ENCODE measurements at regions not wholly inside any gene's neighbourhood (a gene's known extent, or its start where the extent isn't known, plus 50 kb on each side); places are given as distances from the start of the nearest gene placed in this dataset.

DNA sequence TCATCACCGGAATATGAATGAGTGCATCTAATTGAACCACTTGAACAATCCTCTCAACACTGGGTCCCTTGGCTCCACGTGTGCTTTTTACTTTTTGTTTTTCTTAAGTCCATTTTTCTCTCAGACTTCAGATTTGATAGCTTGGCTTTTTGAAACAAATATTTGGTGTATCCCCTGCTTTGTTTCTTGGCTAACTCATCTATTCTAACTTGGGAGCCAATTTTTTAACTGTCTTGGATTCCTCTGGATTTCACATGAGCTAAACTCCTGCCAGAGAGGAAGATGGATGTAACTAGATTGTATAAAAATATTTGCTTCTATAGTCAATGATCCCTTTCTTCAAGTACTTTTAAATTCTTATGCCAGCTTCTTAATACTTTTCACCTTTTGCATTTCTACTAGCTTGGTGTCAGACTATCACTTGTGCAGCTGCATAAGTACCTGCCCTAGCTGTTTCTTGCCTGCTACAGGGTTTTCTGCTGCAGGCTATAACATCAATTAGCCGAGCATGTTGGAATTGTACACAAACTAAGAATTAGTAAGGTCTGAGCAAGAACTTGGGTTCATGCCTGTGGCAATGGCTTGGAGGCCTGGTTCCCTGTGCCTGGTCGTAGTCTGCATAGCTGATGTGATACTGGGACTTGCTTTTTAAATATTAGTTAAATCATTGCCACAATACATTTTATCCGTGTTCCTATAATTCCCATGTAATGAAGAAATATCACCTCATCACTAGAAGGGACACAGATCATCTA, 281.5 kb downstream of the EN1 start:
- no peak for DNase-seq (ENCODE audit: low read depth in 2 of 2)

DNA sequence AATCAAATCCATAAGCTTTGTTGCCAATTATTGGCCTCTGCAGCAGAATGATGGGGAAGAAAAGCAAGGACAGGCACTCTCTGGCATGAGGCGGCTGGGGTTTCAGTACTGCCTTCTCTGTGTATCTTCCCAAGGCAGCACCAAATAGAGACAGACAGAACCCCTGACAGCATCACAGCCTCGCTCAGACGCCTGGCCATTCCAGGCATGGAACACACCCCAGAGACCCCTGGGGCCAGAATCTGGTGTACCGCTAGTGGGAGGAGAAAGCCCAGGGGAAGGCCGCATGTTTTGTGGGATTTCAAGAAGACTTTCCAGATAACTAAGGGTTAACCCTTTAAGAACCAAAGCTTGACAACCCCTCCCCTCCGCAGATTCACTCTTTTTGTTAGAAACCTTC, 282.1 kb downstream of the EN1 start:
- no peak for DNase-seq (ENCODE audit: low read depth in 2 of 2)

DNA sequence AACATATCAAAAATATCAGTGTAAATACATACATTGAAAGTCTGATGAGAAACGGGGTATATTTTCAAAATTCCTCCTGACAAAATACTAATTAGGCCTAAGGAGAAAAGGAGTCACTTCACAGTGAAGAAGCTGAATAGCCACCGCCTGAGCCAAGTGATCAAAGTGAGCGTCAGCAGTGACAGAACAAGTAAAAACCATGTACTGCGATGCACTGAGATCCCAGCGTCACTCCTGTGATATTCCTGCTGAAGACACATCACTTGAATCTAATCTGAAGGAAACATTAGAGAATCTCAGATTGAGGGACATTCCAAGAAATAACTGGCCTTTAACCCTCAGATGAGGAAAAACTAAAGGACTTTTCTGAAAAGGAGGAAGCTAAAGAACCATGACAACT, 285.3 kb downstream of the EN1 start:
- DNase-seq (ENCODE audit: low read depth in 2 of 2), result no peak

DNA sequence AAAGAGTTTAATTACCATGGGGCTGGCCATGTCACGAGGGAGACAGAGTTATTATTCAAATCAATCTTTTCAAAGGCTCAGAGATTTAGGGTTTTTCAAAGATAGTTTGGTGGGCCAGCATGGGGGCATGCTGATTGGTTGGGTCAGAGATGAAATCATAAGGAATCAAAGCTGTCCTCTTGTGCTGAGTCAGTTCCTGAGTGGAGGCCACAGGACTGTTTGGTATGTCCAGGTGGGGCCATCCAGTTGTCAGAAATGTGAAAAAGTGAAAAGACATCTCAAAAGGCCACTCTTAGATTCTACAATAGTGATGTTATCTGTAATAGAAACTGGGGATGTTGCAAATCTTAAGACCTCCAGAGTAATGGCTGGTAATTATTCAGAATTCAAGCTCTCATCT, 288.6 kb downstream of the EN1 start:
- DNase-seq (ENCODE audit: low read depth in 2 of 2), result no peak

DNA sequence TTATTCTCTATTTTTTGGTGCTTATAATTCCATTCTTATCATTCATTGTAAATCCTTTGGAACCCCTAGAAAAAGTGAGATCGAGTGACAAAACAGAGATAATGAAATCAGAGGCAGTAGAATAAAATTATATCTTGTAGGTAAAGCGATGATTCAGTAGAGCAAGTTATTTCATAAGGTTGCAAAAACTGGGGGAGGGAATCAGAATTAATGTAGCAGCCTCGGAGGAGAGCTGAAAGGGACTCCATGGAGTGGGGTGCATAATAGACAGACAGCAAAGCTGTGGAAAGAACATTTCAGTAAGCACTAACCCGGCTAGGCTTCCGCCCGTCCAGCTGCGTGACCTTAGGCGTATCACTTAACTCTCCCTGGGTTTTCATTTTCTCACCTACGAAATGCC, 289.7 kb downstream of the EN1 start:
- no peak for DNase-seq (ENCODE audit: low read depth in 2 of 2)

DNA sequence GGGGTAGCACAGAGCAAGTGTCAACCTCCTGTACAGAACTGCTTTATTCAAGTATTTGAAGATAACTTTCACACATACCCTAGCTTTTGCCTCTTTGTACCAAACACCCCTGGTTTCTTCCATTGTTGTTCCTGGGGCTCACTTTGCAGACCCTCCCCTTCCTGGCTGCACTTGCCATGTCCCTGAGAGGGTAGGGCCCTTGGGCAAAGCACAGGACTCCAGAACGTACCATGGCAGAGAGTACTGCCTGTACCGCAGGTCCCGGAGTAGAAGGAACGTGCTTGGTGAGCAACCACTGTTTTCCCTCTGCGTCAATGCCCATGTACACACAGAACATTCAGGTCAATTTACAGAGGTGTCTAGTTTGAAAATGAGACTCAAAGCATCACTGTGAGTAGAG, 290.4 kb downstream of the EN1 start:
- DNase-seq (ENCODE audit: low read depth in 2 of 2), result no peak

DNA sequence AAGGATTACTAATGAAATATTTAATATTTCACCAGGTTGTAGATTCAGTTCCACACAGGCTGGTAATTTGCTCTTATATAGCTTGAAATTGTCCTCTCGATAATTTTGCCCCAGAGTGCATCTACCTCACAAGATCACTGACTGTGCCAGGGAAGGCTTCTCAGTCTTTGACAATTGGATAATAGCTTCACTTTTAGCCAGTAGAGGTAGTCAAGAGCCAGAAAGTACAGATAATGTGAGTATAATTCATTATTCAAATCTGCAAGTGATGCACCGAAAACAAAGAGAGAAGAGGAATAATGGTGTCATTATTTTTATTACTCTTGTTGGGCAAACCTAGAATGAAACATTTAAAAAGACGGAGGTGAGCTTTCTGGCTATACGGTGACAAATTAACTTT, 292.8 kb downstream of the EN1 start:
- DNase-seq (ENCODE audit: low read depth in 2 of 2), result no peak

DNA sequence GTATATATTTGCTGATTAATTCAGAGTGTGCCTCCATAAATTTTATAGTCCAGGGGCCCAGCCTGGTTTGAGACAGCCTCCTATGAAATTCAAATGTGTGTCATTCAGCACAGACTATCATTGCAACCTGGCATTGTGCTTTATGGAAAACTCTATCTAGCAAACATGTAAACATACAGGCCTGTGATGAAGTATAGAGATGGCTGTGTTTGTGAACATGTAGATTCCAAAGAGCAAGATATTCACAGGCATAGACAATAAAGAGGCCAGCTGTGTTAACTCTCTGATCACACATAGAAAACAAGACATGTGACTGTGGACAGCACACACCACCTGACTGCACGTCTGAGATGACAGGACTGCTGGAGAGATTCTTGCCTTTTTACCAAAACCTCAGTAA, 297.9 kb downstream of the EN1 start:
- no peak for DNase-seq (ENCODE audit: low read depth in 2 of 2)

DNA sequence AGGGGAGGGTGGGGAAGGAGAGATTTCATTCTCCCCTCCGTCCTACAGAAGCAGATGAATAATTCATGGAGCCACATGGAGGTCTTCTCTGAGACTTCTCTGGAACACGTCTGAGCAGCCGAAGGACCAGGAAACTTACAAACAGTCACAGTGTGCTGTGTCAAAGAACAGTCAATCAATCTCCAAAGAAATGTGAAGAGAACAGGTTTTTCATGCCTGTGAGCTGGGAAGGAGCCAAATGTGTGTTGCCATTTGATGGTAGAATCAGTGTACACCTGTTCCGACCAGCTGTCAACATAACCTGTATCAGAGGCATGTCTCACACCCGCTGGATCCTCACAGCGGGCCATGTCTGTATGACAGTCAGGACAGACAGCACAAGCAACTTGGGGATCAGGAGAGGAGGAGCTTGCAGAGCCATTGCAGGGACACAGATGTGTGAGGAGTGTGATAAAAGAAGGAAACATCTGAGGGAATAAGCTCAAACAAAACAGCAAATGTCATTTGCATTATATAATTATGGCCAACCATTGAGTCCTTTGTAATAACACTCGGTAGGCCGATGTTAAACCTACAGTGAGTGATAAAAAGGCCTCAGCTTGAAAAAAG, 298.5 kb downstream of the EN1 start:
- no peak for DNase-seq (ENCODE audit: low read depth in 2 of 2)

DNA sequence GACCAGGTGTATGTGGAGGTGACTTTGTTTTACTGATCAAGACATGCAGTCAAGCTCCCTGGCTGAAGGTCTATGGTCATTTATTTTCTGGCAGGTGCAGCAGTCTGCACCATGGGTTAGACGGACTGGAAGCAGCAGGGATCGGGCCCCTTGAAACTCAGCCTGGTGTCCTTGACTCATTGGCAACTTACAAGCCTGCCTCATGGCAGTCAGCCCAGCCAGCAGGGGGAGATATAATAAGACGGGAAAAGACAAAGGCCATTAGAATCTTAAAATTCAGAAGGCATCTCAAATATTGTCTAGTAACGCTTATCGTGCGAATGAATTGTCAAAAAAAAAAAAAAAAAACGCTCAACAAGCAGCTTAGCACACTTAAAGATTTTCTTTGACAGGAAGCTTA, 308.2 kb downstream of the EN1 start:
- no peak for DNase-seq (ENCODE audit: low read depth in 2 of 2)

DNA sequence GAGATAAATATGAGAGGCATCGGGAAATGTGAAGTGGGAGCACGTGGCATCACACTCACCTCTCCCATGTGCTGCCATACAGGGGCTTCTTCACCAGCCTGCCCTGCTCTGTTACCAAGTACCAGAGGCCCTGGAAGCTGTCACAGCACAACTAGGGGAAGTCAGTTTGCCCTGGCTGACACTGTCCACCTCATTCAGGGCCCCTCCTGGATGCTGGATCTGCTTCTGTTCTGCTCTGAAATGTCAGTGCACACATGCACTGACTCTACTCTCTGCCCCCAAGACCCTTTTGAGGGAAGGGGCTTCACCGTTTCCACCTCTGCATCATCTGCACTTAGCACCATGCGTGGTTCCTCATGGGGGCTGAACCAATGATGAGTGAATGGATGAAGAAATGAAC, 311.1 kb downstream of the EN1 start:
- no peak for DNase-seq (ENCODE audit: low read depth in 2 of 2)

DNA sequence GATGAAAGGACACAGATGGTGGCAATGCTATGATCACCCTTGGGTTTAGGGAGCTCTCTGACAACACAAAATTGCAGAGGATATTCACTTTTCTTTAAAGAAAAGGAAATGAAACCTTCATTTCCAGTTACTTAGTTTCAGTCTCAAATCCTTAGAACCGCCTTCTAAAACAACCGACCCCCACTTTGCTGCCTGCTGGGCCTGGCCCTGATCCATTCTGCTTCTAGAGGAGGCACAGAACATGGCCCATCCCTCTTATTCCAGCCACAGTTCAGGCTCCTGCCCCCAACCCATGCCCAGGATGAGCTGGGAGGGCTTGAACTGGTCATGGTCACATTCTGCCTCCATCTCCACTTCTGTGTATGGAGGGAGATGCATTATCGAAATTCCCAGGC, 311.6 kb downstream of the EN1 start:
- no peak for DNase-seq (ENCODE audit: low read depth in 2 of 2)

DNA sequence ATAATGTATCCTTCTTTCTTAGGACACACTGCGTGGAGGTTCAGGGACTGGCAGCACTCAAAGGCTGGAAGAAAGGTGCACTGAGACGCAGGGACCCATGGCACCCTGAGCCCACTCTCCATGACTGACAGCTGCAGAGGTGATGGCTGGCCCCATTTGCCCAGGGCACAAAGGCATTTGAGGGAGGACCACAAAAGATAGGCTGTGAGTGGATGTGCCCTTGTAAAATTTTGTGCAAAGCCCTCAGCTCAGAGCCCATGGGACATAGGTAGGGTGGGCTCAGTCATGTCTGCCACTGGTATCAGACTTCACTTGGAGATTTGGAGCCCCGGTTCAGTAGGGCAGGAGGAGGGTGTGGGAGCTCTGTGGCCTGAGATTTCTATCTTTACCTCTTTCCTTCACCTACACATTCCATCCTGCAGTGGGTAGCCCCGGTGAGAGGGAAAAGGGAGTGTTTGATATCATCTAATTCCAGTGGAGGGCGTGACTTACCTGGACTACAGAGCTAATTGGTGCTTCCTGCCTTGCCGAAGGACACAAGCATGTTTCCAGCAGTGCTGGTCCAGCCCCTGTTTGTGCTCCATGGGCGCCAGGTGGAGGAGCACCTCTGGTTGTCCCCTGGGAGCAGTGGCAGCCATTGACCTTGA, 312.2 kb downstream of the EN1 start:
- DNase-seq (ENCODE audit: low read depth in 2 of 2), result no peak

DNA sequence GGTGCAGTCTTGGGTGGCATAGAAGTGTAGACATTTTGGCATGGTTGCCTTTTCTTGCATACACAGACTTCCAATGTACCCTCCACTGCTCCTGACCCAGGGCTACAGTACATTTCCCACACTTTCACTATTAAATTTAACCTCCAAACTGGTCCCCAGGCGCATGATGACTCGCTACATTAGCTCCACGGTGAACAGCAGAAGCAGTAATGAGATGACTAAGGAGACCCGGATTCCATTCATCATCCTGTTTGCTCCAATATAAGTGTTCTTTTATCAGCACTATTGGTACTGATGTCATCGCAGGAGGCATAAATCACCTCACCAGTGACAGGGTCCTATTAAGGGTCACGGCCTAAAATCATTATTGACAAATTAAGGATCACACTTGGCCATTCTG, 316.5 kb downstream of the EN1 start:
- DNase-seq (ENCODE audit: low read depth in 2 of 2), result no peak

DNA sequence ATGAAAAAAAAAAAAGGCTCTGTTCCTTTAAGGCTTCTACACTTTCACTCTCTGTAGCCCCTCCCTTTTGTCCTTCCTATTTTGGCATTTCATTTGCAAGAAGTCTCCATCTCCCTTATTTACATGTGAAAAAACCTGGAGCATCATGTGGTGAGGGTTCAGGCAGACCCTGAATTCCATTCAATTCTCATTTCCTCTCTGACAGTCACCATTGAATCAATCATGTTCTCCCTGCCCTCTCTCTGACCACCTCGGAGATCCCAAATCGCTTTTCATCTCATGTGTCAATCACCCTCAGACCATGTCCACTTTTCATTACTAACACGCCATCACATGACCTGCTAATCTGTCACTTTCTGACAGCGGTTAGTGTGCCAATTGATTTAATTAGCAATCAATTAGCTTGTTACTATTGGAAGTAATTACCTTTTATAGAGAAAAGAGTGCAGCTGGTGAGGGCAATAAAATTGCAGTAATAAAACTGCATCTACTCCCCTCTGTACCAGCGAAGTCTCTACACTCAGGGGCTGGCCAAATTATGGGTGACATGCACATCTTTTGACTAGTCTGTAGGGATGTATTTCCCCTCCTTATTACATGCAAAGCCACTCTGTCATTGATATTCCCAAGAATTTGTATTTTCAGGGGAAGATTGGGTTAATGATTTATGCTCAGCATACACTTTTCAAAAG, 317.4 kb downstream of the EN1 start:
- no peak for DNase-seq (ENCODE audit: low read depth in 2 of 2)

DNA sequence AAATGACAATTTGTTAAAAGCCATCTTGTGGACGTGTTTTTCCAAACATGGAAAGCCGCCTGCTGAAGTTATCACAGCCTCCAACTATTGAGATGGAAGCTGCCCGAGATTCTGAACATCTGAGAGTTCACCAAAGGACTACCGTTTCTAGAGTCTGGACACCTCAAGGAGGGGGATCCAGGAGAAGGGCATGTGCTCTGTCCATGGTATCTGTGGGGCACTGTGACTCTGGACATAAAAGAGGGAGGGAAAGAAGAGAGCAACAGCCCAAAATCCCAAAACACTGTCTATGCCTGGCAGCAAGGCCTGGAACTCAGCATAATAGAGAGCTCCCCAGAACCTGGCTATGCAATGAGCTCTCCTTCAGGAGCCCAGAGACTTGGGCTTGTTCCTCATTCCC, 319.9 kb downstream of the EN1 start:
- DNase-seq (ENCODE audit: low read depth in 2 of 2), result no peak

DNA sequence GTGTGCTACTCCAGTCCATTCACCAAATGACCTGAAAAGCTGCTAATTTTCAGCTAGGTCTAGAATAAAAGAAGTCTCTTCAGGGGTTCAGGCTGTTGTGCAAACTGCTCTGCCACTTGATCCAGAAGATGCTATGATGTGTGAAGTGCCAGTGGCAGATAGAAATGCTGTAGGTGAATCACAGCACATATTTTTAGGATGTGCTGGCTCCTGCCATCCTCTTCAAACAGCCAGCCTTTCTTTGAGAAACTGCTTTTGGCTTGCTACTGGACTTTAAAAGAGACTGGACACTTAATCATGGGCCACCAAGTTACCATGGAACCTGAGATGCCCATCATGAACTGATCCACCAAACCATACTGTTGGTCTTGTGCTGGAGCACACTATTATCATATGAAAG, 322.1 kb downstream of the EN1 start:
- DNase-seq (ENCODE audit: low read depth in 2 of 2), result no peak

DNA sequence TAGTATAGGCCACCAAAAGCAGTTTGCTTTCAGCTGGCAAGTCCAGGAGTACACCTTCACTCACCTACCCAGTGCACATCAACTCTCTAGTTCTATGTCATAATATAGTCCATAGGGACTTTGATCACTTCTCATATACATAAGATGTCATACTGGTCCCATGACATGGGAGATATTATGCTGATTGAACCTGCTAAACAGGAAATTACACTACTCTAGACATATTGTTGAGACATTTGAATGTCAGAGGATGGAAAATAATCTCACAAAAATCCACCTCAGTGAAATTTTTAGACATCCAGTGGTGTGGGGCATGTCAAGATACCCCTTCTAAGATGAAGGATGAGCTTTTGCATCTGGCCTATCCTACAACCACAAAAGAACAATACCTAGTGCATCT, 322.5 kb downstream of the EN1 start:
- DNase-seq (ENCODE audit: low read depth in 2 of 2), result no peak

DNA sequence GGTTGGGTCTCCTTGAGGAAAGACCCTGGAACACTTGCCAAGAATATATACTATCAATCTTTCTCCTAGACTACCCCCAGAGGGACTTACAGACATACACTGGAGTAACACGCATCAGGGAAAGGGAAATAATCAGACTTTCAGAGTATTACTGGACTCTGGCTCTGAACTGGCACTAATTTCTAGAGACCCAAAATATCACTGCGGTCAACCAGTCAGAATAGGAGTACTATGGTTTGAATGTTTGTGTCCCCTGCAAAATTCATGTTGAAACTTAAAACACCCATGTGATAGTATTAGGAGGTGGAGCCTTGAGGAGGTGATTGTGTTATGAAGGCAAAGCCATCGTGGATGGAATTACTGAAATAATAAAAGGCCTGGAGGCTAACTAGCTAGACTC, 323.7 kb downstream of the EN1 start:
- DNase-seq (ENCODE audit: low read depth in 2 of 2), result no peak

DNA sequence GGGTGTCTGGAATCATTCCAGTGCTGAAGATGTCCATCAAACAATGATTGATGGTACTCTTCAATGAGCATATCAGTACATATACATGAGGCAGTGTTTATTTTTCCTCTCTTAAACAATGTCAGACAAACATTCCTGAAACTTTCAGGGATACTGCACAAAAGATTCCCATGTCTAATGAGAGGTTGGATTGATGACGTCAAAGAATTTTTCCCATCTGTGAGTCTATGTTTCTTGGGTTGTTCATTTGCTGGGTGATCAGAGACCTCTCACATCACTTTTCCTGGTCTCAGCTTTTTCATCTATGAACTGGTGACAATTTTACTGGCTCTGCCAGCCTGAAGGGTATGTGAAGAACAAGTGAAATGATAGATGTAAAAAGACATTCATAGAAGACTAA, 325.5 kb downstream of the EN1 start:
- no peak for DNase-seq (ENCODE audit: low read depth in 2 of 2)

DNA sequence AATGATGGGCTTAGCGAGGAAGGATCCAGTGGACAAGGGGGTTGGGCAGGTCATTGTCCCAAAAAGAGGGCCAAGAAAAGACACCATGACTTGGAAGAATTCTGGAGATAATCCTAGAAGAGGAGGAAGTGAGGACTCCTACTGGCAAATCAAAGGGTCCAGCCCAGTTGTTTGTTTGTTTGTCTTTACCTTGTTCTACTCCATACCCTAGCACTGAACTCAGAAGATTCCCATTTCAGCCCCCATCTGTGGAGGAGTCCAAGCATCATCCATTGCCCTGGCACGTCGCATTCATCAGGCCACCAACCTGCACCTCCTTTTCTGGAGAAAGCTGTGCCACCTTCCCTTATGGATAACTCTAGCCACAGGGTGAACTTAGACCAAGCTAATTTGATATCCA, 326.2 kb downstream of the EN1 start:
- DNase-seq (ENCODE audit: low read depth in 2 of 2), result no peak

DNA sequence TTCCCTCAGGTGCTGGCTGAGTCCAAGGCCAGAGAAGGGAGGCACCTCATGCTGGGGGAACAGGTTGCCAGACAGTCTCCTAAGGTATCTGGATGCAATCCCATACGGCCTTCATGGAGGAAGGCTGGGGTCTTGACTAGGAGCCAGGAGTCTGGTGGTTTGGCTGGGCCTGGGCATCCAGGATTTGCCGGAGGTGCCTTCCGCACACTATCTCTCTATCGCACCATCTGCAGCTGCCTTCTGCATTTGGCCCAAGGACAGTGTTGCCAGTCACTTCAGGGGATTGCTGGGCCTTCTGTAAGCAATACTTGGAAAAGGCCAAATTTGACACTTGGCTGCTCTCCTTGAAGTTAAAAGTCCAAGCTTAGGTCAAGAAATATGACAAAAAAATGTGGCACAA, 327.2 kb downstream of the EN1 start:
- DNase-seq (ENCODE audit: low read depth in 2 of 2), result no peak

DNA sequence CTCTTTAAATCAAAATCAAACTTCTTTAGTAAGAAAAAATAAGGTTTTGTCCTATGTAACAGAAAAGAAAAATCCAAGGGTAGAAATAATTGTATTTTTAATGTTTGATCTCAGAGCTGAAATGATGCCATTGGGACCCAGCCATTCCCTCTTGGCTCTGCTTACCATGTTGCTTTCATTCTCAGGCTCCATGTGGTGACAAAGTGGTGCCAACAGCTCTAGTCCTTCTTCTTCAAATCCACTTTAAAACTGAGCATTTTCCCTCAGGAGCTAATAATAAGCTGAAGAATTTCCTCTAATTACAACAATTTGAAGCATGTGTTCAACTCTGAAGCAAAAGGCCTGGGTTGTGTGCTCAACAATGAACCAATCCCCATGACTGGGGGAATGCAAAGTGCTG, 327.9 kb downstream of the EN1 start:
- no peak for DNase-seq (ENCODE audit: low read depth in 2 of 2)
